Ascending aorta (tissue), 2 donors: ENCODE measurements at regions not wholly inside any gene's neighbourhood (a gene's known extent, or its start where the extent isn't known, plus 50 kb on each side); places are given as distances from the start of the nearest gene placed in this dataset.

ENCODE experiments used
- DNase-seq, 2 donors: peaks; one replicate each; pipeline ENCODE4 v3.0.0-alpha.2; 2019; ENCODE audit warnings: low spot score in 2 of 2
- H3K27ac ChIP-seq, 2 donors: fragments of 200-600 bp; sonication (generic); one replicate each; pipeline ENCODE4 v1.5.1; 2016 to 2017; ENCODE audit warnings: mild to moderate bottlenecking in 1 of 2
- H3K27me3 ChIP-seq: fragments of 200-600 bp; sonication (generic); one replicate; pipeline ENCODE4 v1.5.1; 2017
- H3K36me3 ChIP-seq, 2 donors: fragments of 200-600 bp; sonication (generic); one replicate each; pipeline ENCODE4 v1.5.1; 2016
- H3K4me1 ChIP-seq, 2 donors: fragments of 200-600 bp; sonication (generic); one replicate each; pipeline ENCODE4 v1.5.1; 2016 to 2017; ENCODE audit warnings: mild to moderate bottlenecking in 1 of 2
- H3K4me3 ChIP-seq, 2 donors: fragments of 200-600 bp; sonication (generic); one replicate each; pipeline ENCODE4 v1.5.1; 2016 to 2017; ENCODE audit warnings: mild to moderate bottlenecking in 1 of 2
- H3K9me3 ChIP-seq, 2 donors: fragments of 200-600 bp; sonication (generic); one replicate each; pipeline ENCODE4 v1.5.1; 2016
- intact Hi-C: fragments of 100-400 bp; cut with DNase I; formaldehyde crosslinking; loops from one replicate; pipeline ENCODE4 v1.15.1; 2023
- TF ChIP-seq, protein P1 (sequence below), 3 experiments: fragments of 200-600 bp in 2 of 3; fragments of 450-650 bp in 1 of 3; sonication (generic) in 2 of 3; IDR thresholded peaks; one replicate each; pipeline ENCODE4 v1.5.1; 2016 to 2019; ENCODE audit warnings: antibody characterized with exemption in 3 of 3, mild to moderate bottlenecking in 1 of 3, moderate library complexity in 1 of 3

DNA sequence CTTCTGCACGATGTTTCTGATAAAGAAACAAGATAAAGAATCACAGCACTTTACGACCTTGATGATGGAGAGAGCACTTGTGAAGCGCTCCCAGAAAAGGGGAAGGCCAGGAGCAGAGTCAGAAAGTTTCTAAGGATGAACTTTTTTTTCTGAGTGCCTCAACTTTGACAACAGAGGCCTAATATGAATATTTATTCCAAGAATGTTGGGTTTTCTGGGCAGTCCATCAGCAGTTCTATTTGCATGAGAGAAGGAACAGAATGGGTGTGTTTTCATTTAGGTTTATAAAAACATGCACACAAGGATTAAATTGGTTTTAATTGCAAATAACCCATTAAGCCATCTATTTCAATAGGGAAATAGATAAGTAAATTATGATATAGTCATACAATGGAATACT lies 204.9 kb downstream of the SIM1 start:
- Histone ChIP-seq H3K36me3 (no peaks in the 10 kb centered on the region), H3K9me3 (no peaks in the 10 kb centered on the region), H3K4me3 (no peak overlapping the region), H3K4me1 (no peaks in the 10 kb centered on the region), H3K27ac (no peak overlapping the region), H3K27me3 (no peaks in the 10 kb centered on the region)
- intact Hi-C loops: no loop called here
- no peak for DNase-seq
- TF ChIP-seq, protein P1, sequence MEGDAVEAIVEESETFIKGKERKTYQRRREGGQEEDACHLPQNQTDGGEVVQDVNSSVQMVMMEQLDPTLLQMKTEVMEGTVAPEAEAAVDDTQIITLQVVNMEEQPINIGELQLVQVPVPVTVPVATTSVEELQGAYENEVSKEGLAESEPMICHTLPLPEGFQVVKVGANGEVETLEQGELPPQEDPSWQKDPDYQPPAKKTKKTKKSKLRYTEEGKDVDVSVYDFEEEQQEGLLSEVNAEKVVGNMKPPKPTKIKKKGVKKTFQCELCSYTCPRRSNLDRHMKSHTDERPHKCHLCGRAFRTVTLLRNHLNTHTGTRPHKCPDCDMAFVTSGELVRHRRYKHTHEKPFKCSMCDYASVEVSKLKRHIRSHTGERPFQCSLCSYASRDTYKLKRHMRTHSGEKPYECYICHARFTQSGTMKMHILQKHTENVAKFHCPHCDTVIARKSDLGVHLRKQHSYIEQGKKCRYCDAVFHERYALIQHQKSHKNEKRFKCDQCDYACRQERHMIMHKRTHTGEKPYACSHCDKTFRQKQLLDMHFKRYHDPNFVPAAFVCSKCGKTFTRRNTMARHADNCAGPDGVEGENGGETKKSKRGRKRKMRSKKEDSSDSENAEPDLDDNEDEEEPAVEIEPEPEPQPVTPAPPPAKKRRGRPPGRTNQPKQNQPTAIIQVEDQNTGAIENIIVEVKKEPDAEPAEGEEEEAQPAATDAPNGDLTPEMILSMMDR (IDR thresholded peaks at IDR 0.05): no peak

DNA sequence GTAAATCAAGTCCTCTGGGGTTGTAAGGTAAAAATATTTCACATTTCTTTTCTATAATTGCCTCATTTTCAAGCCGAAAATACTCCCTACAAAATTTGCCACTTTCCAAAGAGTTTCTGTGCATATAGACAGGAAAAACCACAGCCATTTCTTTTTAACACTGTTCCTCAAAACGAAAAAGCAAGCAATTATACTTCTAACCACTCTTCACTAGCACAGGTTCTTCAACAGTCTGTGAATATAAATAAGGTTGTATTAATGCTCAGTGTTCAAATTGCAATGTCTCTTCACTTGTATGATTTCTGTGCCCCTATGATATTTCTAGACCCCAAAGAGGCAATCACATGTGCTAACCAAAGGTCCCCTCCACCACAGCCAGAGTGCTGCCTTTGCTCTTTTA lies 206.0 kb downstream of the SIM1 start:
- Histone ChIP-seq H3K36me3 (no peaks in the 10 kb centered on the region), H3K4me1 (no peaks in the 10 kb centered on the region), H3K27me3 (no peaks in the 10 kb centered on the region), H3K27ac (no peak overlapping the region), H3K4me3 (no peak overlapping the region), H3K9me3 (no peaks in the 10 kb centered on the region)
- intact Hi-C loops: no loop called here
- TF ChIP-seq, protein P1 (IDR thresholded peaks at IDR 0.05): no peak
- DNase-seq: no peak

DNA sequence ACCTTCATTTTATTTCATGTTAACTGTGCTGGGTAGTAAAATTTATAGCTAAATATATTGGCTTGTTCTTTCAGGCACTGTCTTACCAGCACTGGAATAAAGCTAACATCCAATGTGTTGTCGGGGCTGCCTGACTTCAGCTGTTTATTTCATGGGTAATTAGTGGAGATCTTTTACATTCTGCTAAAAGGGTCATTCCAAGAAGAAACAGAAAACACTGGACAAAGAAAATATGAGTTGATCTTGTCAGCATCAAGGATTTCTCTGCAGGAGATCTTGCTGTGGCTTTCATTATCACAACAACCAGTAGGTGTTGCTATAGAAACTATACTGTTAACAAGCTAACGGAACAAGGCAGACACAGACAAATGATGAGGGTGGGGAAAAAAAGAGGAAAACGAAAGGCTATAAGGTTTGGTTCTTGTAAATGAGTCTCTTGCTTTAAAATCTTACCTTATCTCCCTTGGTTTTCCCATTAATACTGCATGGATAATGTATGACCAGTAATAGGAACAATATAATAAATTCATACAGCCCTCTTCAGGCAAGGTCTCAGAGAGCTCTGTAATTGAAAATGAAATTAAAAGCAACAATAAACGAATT lies 206.8 kb downstream of the SIM1 start:
- H3K4me1 ChIP-seq: no peaks in the 10 kb centered on the region
- TF ChIP-seq, protein P1 (IDR thresholded peaks at IDR 0.05): no peak

DNA sequence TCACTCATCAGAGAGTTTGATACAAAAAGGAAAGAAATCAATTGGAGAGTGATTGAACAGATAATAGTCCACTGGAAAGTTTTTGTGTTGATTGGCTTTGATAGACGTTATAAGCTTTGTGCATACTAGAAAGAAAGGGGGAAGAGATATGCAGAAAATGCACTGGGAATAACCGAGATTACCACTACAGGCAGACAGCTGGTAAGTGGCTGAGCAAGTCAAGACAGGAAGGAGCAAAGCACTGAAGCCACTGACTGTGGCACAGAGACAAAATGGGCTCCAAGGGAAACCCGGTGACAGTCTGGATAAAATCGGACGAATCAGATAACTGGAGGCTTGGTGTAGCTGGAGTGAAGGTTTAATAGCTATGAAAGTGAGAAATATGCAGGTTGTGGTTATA lies 209.0 kb downstream of the SIM1 start:
- intact Hi-C loops: no loop called here
- DNase-seq: no peak
- no peaks in the 10 kb centered on the region for H3K27me3 ChIP-seq
- no peaks in the 10 kb centered on the region for H3K9me3 ChIP-seq
- no peaks in the 10 kb centered on the region for H3K4me1 ChIP-seq
- no peak overlapping the region for H3K27ac ChIP-seq
- H3K4me3 ChIP-seq: no peak overlapping the region
- H3K36me3 ChIP-seq: no peaks in the 10 kb centered on the region
- TF ChIP-seq, protein P1 (IDR thresholded peaks at IDR 0.05): no peak

More for the DNA sequence above, 206.8 kb downstream of the SIM1 start:
- no peaks in the 10 kb centered on the region for H3K9me3 ChIP-seq
- no peaks in the 10 kb centered on the region for H3K27me3 ChIP-seq
- intact Hi-C loops: no loop called here
- H3K27ac ChIP-seq: no peak overlapping the region
- no peak overlapping the region for H3K4me3 ChIP-seq
- no peak for DNase-seq
- no peaks in the 10 kb centered on the region for H3K36me3 ChIP-seq

DNA sequence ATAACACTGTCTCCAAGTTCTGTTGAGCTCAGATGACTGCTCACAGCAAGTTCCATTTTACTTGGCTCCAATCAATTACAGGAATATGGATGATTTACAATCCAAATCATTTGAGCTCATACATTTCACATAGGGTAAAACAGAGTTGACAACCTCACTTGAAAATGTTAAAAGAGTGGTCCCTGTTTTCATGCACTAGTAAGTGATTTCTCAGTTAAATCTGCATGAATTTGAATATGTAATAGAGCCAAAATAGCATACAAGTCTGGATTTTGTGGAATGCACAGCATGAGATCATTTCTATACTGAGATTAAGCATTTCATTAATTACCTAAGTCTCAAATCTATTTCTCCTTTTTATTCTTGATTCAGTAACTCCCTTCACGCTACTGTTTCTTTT lies 217.6 kb downstream of the SIM1 start:
- H3K9me3 ChIP-seq: no peaks in the 10 kb centered on the region
- no peaks in the 10 kb centered on the region for H3K36me3 ChIP-seq
- H3K27ac ChIP-seq: no peak overlapping the region
- no peak for DNase-seq
- no peaks in the 10 kb centered on the region for H3K27me3 ChIP-seq
- H3K4me3 ChIP-seq: no peak overlapping the region
- no peaks in the 10 kb centered on the region for H3K4me1 ChIP-seq
- TF ChIP-seq, protein P1 (IDR thresholded peaks at IDR 0.05): no peak
- intact Hi-C loops: no loop called here

DNA sequence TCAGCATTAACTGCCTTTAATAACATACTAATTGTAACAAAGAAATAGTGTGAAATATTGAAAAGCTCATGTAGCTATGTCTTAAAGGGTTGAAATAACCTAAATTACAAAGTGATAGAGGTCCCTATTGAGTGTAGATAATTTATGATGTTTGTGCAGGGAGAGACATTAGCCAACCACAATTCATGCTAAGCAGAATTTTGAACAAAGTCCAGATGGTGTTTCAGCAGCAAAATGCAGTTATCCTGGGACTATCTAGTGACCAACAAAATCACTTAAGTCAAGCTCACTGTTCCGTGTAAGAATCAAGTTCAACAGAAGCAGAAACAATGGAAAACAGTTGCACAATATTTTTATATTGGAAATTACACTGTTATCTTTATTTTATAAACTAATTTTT lies 218.5 kb downstream of the SIM1 start:
- Histone ChIP-seq H3K36me3 (no peaks in the 10 kb centered on the region), H3K4me1 (no peaks in the 10 kb centered on the region), H3K27me3 (no peaks in the 10 kb centered on the region), H3K9me3 (no peaks in the 10 kb centered on the region), H3K27ac (no peak overlapping the region), H3K4me3 (no peak overlapping the region)
- intact Hi-C loops: no loop called here
- DNase-seq: no peak
- TF ChIP-seq, protein P1 (IDR thresholded peaks at IDR 0.05): no peak
